ENCODE measurements at regions not wholly inside any gene's neighbourhood (a gene's known extent, or its start where the extent isn't known, plus 50 kb on each side); places are given as distances from the start of the nearest gene placed in this dataset.

GRCh38 chr15:70251246-70251990, 153.7 kb upstream of the TLE3 start:
- Histone ChIP-seq H4K8ac (ENCODE audit: extremely low read depth, insufficient read depth, low read length) (no peak overlapping the region; the same call in 1 of the 2 replicates), H2BK5ac (ENCODE audit: low read depth, low read length) (no peak overlapping the region), H3K9me3 (ENCODE audit: insufficient read depth in 2 of 2, low read depth in 1 of 2, low read length in 1 of 2) (no peaks in the 10 kb centered on the region), H3K4me3 (ENCODE audit: extremely low read depth in 1 of 4, insufficient read depth in 2 of 4, low read depth in 3 of 4, low read length in 4 of 4) (no peak overlapping the region), H2BK12ac (ENCODE audit: low read depth, low read length) (no peak overlapping the region), H3K9ac (replicated peaks in 1 of 4; ENCODE audit: extremely low read depth in 1 of 4, low read depth in 3 of 4, low read length in 3 of 4) (no peak overlapping the region), H3K4ac (replicated peaks; ENCODE audit: insufficient read length, low read depth, low read length) (no peak overlapping the region), H4K5ac (ENCODE audit: insufficient read length, low read depth, low read length) (no peak overlapping the region), H3K4me2 (ENCODE audit: insufficient read depth in 1 of 2, low read depth in 2 of 2, low read length in 2 of 2) (no peak overlapping the region), H3K23ac (ENCODE audit: insufficient read length) (no peak overlapping the region), H3K79me2 (ENCODE audit: control insufficient read depth in 1 of 2, insufficient read depth in 2 of 2, low read length in 2 of 2) (no peaks in the 10 kb centered on the region), H2BK15ac (ENCODE audit: low read length) (no peak overlapping the region), H3K36me3 (ENCODE audit: control insufficient read depth in 2 of 4, insufficient read depth in 4 of 4, low read length in 3 of 4) (no peaks in the 10 kb centered on the region), H3K14ac (ENCODE audit: insufficient read length) (no peak overlapping the region), H2AFZ (ENCODE audit: low read length) (no peak overlapping the region), H2BK120ac (replicated peaks; ENCODE audit: low read depth, low read length) (no peak overlapping the region), H3K56ac (replicated peaks; ENCODE audit: insufficient read length, low read depth, low read length) (no peak overlapping the region), H3K27me3 (replicated peaks in 1 of 4; ENCODE audit: control insufficient read depth in 3 of 4, extremely low read depth in 1 of 4, insufficient read depth in 3 of 4, low read length in 3 of 4) (peaks cover 0 to 2% (median 0%) of the 10 kb centered on the region in 4 experiments; a peak in 3 of 7 replicates), H4K91ac (replicated peaks; ENCODE audit: insufficient read length, low read length) (no peak overlapping the region), H4K20me1 (replicated peaks in 1 of 2; ENCODE audit: control insufficient read depth in 1 of 2, insufficient read depth in 2 of 2, low read length in 2 of 2) (no peaks in the 10 kb centered on the region), H3K79me1 (ENCODE audit: low read depth, low read length) (no peaks in the 10 kb centered on the region), H3K18ac (ENCODE audit: extremely low read depth, low read length) (no peak overlapping the region), H3K27ac (ENCODE audit: low read depth, low read length) (no peak overlapping the region), H2BK20ac (ENCODE audit: low read length) (no peak overlapping the region), H3K23me2 (ENCODE audit: low read depth, low read length) (no peaks in the 10 kb centered on the region), H3K4me1 (replicated peaks in 1 of 4; ENCODE audit: control insufficient read depth in 3 of 4, insufficient read depth in 4 of 4, low read length in 3 of 4) (peaks cover 8 to 12% (median 9%) of the 10 kb centered on the region in 4 experiments), H2AK5ac (ENCODE audit: low read depth, low read length) (no peak overlapping the region)
- FAIRE-seq (no peak), DNase-seq (ENCODE audit: low read depth in 1 of 2, low spot score in 2 of 2) (no peak)
- 85% methylated on average over 11 of the region's 11 CpGs; no CpG with 5 or more reads in 1 of the 2 experiments for WGBS, 2 experiments (ENCODE audit: extremely low coverage in 1 of 2, insufficient coverage in 1 of 2, insufficient read length in 1 of 2, insufficient replicate concordance in 2 of 2, low coverage in 1 of 2, low lambda C conversion rate in 2 of 2, missing lambda C conversion rate in 1 of 2)
- POLR2A ChIA-PET (ENCODE audit: partially characterized antibody), result no interaction called here
- TF ChIP-seq SIX5 (IDR thresholded peaks at IDR 0.05; ENCODE audit: low read depth, low read length) (no peak), YY1 (IDR thresholded peaks at IDR 0.05; ENCODE audit: low read depth, low read length) (no peak)
- CTCF ChIA-PET (ENCODE audit: partially characterized antibody), result interaction anchor here (0.6 to 1.8 kb wide), 12 partner anchors 8 to 464 kb away, joined by 3 to 5 read pairs (median 3); no protein-coding TSS in a partner anchor

Measured in H1 (cell line).